ENCODE measurements at regions not wholly inside any gene's neighbourhood (a gene's known extent, or its start where the extent isn't known, plus 50 kb on each side); places are given as distances from the start of the nearest gene placed in this dataset.

DNA sequence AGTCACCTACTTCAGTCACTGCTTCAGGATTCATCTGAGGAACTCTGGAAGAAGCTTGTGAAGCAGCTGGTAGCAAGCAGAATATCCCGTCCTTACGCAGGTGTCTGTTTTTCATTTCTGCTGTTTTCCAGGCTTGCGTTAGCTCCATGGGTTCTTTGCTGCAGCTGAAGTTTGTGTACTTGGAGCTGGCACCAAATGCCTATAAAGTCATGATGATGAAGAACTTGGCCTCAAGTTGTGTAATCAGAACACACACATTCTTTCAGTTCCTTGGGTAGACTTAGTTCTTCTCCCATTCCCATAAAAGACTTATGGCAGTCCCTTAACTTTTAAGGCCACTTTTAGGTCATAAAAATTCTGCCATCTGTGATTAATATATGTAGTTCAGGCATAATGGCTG lies 116.7 kb downstream of the LRRC70 start:
- Histone ChIP-seq H3K9me3 (ENCODE audit: control insufficient read depth in 2 of 2, insufficient read depth in 1 of 2, low read depth in 1 of 2, low read length in 1 of 2) (no peaks in the 10 kb centered on the region), H3K36me3 (ENCODE audit: control insufficient read depth in 2 of 2, insufficient read depth in 2 of 2, low read length in 1 of 2) (no peaks in the 10 kb centered on the region), H3K27me3 (ENCODE audit: control insufficient read depth in 1 of 2, insufficient read depth in 2 of 2, low read length in 2 of 2) (no peaks in the 10 kb centered on the region), H3K4me1 (ENCODE audit: control insufficient read depth in 2 of 2, insufficient read depth in 2 of 2, low read length in 1 of 2) (no peaks in the 10 kb centered on the region), H3K4me3 (ENCODE audit: low read depth in 1 of 2, low read length in 2 of 2) (no peak overlapping the region), H3K27ac (ENCODE audit: low read depth in 2 of 2, low read length in 1 of 2) (no peak overlapping the region)
- 91 to 96% methylated on average over 3 of the region's 3 CpGs for WGBS, 2 donors

DNA sequence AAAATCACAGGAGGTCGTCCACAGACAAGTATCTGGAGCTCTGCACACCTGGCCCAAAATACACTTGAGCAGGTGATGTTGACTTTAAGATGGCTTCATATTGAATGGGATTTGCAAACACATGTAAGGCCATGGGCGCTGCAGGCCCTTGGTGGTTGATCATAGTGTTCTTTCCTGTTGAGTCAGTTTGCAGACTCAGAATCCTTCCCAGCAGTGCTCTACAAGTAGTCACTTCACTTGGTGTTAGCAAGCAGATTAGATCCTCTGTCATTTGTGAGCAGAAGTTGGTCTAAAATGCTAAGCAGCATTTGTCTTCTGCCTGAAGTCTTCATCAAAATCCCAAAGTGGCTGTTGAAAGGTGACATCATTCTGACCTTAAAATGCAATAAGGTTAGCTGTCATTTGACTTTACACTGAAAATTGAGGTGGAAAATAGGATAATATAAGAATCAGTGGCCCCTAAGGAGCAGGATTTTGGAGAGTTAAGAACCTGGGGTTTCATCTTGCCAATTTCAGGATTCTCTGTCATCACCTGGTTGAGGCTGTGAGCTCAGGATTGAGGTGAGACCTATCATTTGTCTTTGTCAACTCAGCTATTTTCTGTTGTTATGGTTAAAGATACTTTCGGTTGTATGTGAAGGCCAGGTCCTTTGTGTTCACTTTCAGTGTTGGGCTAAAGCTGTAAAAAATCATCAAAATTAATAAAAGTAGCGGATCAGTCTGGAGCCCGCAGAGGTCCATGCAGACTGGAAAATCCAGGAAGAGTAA lies 114.5 kb downstream of the LRRC70 start:
- Histone ChIP-seq H3K4me3 (ENCODE audit: low read depth in 1 of 2, low read length in 2 of 2) (no peak overlapping the region), H3K9me3 (ENCODE audit: control insufficient read depth in 2 of 2, insufficient read depth in 1 of 2, low read depth in 1 of 2, low read length in 1 of 2) (no peaks in the 10 kb centered on the region), H3K36me3 (ENCODE audit: control insufficient read depth in 2 of 2, insufficient read depth in 2 of 2, low read length in 1 of 2) (no peaks in the 10 kb centered on the region), H3K4me1 (ENCODE audit: control insufficient read depth in 2 of 2, insufficient read depth in 2 of 2, low read length in 1 of 2) (no peaks in the 10 kb centered on the region), H3K27ac (ENCODE audit: low read depth in 2 of 2, low read length in 1 of 2) (no peak overlapping the region), H3K27me3 (ENCODE audit: control insufficient read depth in 1 of 2, insufficient read depth in 2 of 2, low read length in 2 of 2) (no peaks in the 10 kb centered on the region)
- WGBS, 2 donors = 86 to 87% methylated on average over 5 of the region's 5 CpGs

DNA sequence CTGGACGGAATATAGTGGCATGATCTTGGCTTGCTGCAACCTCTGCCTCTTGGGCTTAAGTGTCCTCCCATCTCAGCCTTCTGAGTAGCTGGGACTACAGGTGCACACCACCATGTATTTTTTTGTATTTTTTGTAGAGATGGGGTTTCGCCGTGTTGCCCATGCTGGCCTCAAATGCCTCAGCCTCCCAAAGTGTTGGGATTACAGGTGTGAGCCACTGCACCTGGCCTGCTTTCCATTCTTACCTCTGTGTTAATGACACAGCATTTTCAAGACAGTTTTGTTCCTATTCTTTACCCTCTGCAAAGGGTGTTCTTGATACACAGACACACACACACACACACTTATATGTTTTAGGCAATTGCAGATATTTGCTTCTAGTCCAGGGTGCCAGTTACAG lies 113.3 kb downstream of the LRRC70 start:
- H3K27ac ChIP-seq (ENCODE audit: low read depth in 2 of 2, low read length in 1 of 2) = no peak overlapping the region
- no peak overlapping the region for H3K4me3 ChIP-seq (ENCODE audit: low read depth in 1 of 2, low read length in 2 of 2)

DNA sequence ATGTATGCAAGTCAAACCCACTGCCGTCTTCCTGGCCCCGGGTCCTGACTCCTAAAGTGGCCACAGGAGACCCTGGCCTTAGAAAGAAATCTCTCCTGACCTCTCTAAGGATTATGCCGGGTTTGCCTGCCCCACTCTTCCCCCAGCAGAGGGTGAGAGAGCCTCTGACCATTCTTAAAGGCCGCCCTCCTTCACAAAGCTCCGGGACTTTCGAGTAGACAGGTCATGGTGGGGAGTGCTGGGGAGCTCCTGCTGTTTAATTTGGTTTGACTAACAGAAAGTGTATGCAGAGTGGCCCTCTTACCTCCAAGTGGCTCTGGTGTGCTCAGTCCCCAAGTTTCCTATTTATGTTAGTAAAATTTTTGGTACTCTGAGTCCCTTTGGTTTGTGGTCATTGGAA lies 111.8 kb downstream of the LRRC70 start:
- WGBS, 2 donors = 83% methylated on average over 6 of the region's 6 CpGs
- H3K27ac ChIP-seq (ENCODE audit: low read depth in 2 of 2, low read length in 1 of 2) = no peak overlapping the region

More for the DNA sequence above, 113.3 kb downstream of the LRRC70 start:
- H3K9me3 ChIP-seq (ENCODE audit: control insufficient read depth in 2 of 2, insufficient read depth in 1 of 2, low read depth in 1 of 2, low read length in 1 of 2) = no peaks in the 10 kb centered on the region
- no peaks in the 10 kb centered on the region for H3K27me3 ChIP-seq (ENCODE audit: control insufficient read depth in 1 of 2, insufficient read depth in 2 of 2, low read length in 2 of 2)
- WGBS, 2 donors = 87 to 100% methylated on average over 3 of the region's 3 CpGs
- no peaks in the 10 kb centered on the region for H3K4me1 ChIP-seq (ENCODE audit: control insufficient read depth in 2 of 2, insufficient read depth in 2 of 2, low read length in 1 of 2)
- H3K36me3 ChIP-seq (ENCODE audit: control insufficient read depth in 2 of 2, insufficient read depth in 2 of 2, low read length in 1 of 2) = no peaks in the 10 kb centered on the region

DNA sequence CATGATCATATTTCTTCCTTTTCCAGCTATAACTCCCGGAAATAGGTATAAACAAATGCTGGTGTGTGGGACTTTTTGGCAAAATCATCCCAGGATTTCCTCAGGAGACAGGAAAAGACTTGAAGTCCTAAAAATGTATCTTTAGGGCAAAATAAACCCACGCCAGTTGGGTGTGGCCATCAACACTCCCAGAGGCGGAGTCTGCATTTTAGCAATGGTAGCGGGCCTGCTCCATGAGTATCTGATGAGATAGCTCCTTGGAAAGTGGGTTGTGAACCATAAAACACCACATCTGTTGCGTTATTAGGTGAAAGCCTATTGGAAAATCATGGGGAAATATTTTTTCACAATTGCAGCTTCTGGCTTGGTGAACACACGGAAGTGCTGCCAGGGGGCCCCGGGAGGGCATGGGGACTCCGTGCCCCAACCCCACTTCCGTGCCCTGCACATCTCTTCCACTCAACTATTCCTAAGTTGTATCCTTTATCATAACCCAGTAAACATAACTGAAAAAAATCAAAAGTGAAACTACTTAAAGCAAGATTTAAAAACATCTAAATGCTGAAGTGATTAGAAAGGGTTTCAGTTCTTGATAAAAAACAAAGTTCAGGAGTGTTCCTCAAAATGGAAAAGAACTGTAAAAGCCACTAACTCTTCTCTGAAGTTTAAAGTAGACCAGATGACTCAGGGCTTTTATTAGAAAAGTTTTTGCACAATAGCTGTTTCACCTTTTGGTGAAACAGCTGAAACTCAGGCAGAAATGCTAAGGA lies 111.2 kb downstream of the LRRC70 start:
- no peaks in the 10 kb centered on the region for H3K9me3 ChIP-seq (ENCODE audit: control insufficient read depth in 2 of 2, insufficient read depth in 1 of 2, low read depth in 1 of 2, low read length in 1 of 2)
- H3K4me1 ChIP-seq (ENCODE audit: control insufficient read depth in 2 of 2, insufficient read depth in 2 of 2, low read length in 1 of 2) = no peaks in the 10 kb centered on the region
- H3K36me3 ChIP-seq (ENCODE audit: control insufficient read depth in 2 of 2, insufficient read depth in 2 of 2, low read length in 1 of 2) = no peaks in the 10 kb centered on the region
- 64 to 66% methylated on average over 9 of the region's 9 CpGs for WGBS, 2 donors
- H3K27me3 ChIP-seq (ENCODE audit: control insufficient read depth in 1 of 2, insufficient read depth in 2 of 2, low read length in 2 of 2) = no peaks in the 10 kb centered on the region
- no peak overlapping the region for H3K4me3 ChIP-seq (ENCODE audit: low read depth in 1 of 2, low read length in 2 of 2)
- H3K27ac ChIP-seq (ENCODE audit: low read depth in 2 of 2, low read length in 1 of 2) = no peak overlapping the region

More for the DNA sequence above, 111.8 kb downstream of the LRRC70 start:
- Histone ChIP-seq H3K4me1 (ENCODE audit: control insufficient read depth in 2 of 2, insufficient read depth in 2 of 2, low read length in 1 of 2) (no peaks in the 10 kb centered on the region), H3K36me3 (ENCODE audit: control insufficient read depth in 2 of 2, insufficient read depth in 2 of 2, low read length in 1 of 2) (no peaks in the 10 kb centered on the region), H3K4me3 (ENCODE audit: low read depth in 1 of 2, low read length in 2 of 2) (no peak overlapping the region), H3K27me3 (ENCODE audit: control insufficient read depth in 1 of 2, insufficient read depth in 2 of 2, low read length in 2 of 2) (no peaks in the 10 kb centered on the region), H3K9me3 (ENCODE audit: control insufficient read depth in 2 of 2, insufficient read depth in 1 of 2, low read depth in 1 of 2, low read length in 1 of 2) (no peaks in the 10 kb centered on the region)

DNA sequence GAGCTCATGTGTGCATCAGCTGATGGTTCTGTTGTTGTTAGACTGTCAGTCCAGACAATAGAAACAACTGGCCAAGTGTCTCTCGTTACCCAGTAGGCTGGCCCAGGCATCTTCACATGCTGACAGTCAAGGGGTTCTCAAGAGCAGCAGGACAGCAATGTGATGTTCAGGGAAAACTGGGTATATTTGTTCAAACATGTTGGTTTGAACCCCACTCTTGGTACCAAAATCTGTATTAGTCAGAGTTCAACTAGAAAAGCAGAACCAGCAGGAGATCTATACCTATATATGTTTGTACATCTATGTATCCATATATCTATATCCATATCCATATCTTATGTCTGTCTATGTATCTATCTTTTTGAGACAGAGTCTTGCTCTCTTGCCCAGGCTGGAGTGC lies 108.1 kb downstream of the LRRC70 start:
- H3K36me3 ChIP-seq (ENCODE audit: control insufficient read depth in 2 of 2, insufficient read depth in 2 of 2, low read length in 1 of 2) = no peaks in the 10 kb centered on the region
- no peak overlapping the region for H3K27ac ChIP-seq (ENCODE audit: low read depth in 2 of 2, low read length in 1 of 2)
- H3K27me3 ChIP-seq (ENCODE audit: control insufficient read depth in 1 of 2, insufficient read depth in 2 of 2, low read length in 2 of 2) = no peaks in the 10 kb centered on the region
- H3K4me1 ChIP-seq (ENCODE audit: control insufficient read depth in 2 of 2, insufficient read depth in 2 of 2, low read length in 1 of 2) = no peaks in the 10 kb centered on the region
- no peak overlapping the region for H3K4me3 ChIP-seq (ENCODE audit: low read depth in 1 of 2, low read length in 2 of 2)
- H3K9me3 ChIP-seq (ENCODE audit: control insufficient read depth in 2 of 2, insufficient read depth in 1 of 2, low read depth in 1 of 2, low read length in 1 of 2) = no peaks in the 10 kb centered on the region
- WGBS, 2 donors = 79 to 87% methylated on average over 1 of the region's 1 CpG

DNA sequence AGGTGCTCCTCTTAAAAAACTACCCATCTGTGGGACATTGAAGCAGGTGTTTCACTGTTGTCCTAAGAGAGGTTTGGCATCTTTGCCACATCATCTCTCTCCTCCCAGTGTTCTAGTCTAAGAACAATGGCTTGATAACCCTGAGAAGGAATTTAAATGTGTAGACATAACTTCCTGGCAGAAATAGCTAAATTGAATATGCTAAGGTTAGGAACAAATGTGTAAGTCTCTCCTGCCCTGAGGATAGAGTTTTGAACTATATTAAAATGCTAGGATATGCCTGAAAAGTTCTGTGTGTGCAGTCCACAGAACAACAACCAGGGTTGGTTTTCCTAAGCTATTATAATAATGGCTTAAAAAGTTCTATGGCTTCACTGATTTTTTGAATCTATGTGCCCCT lies 106.6 kb downstream of the LRRC70 start:
- Histone ChIP-seq H3K9me3 (ENCODE audit: control insufficient read depth in 2 of 2, insufficient read depth in 1 of 2, low read depth in 1 of 2, low read length in 1 of 2) (peaks cover 0 to 2% of the 10 kb centered on the region in 2 donors), H3K27ac (ENCODE audit: low read depth in 2 of 2, low read length in 1 of 2) (no peak overlapping the region), H3K4me1 (ENCODE audit: control insufficient read depth in 2 of 2, insufficient read depth in 2 of 2, low read length in 1 of 2) (no peaks in the 10 kb centered on the region), H3K36me3 (ENCODE audit: control insufficient read depth in 2 of 2, insufficient read depth in 2 of 2, low read length in 1 of 2) (no peaks in the 10 kb centered on the region), H3K4me3 (ENCODE audit: low read depth in 1 of 2, low read length in 2 of 2) (no peak overlapping the region), H3K27me3 (ENCODE audit: control insufficient read depth in 1 of 2, insufficient read depth in 2 of 2, low read length in 2 of 2) (no peaks in the 10 kb centered on the region)

DNA sequence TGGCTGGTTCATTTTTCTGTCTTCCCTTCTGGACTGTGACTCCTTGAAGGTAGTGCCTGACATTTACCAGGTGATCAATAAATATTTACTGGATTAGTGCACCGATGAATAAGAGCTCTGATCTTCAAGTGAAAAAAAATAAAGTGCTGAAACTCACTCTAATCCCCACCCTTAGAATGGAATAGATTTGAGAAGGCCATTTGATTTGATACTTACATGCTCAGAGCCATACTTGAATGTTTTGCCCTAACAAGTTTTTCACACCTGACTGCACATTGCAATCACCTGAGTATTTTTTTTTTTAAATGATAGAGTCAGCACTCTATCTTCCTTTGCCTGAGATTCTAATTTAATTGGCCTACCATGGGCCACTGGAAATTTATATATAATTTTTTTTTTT lies 105.7 kb downstream of the LRRC70 start:
- 53 to 63% methylated on average over 1 of the region's 1 CpG for whole genome bisulfite sequencing, 2 donors
- peak overlapping the region in 1 of 2 donors; percentile 7 for H3K27ac ChIP-seq (ENCODE audit: low read depth in 2 of 2, low read length in 1 of 2)
- H3K4me3 ChIP-seq (ENCODE audit: low read depth in 1 of 2, low read length in 2 of 2) = no peak overlapping the region
- H3K36me3 ChIP-seq (ENCODE audit: control insufficient read depth in 2 of 2, insufficient read depth in 2 of 2, low read length in 1 of 2) = no peaks in the 10 kb centered on the region
- no peaks in the 10 kb centered on the region for H3K4me1 ChIP-seq (ENCODE audit: control insufficient read depth in 2 of 2, insufficient read depth in 2 of 2, low read length in 1 of 2)
- no peaks in the 10 kb centered on the region for H3K27me3 ChIP-seq (ENCODE audit: control insufficient read depth in 1 of 2, insufficient read depth in 2 of 2, low read length in 2 of 2)
- H3K9me3 ChIP-seq (ENCODE audit: control insufficient read depth in 2 of 2, insufficient read depth in 1 of 2, low read depth in 1 of 2, low read length in 1 of 2) = peaks cover 0 to 2% of the 10 kb centered on the region in 2 donors

DNA sequence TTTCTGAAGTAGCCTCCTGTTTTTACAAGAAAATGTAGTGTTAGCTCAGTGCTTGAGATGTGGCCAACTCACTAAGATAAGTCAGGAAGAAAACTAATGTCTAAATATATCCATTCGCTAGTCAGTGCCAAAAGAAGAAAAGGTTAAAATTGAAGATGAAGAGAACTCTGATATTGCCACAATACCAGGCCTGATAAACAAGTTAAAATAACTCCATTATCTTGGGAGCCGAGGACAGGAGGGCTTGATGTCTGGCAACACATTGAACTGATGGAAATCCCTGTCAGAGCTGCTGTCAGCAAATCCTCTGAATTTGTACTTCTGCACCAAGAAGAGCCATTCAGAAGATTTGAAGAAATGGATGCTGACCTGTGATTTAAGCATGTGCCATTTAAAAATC lies 103.4 kb downstream of the LRRC70 start:
- WGBS, 2 donors = 78 to 85% methylated on average over 2 of the region's 2 CpGs

More for the DNA sequence above, 103.4 kb downstream of the LRRC70 start:
- no peak overlapping the region for H3K27ac ChIP-seq (ENCODE audit: low read depth in 2 of 2, low read length in 1 of 2)
- peaks cover 2 to 3% of the 10 kb centered on the region in 2 donors for H3K9me3 ChIP-seq (ENCODE audit: control insufficient read depth in 2 of 2, insufficient read depth in 1 of 2, low read depth in 1 of 2, low read length in 1 of 2)
- H3K4me3 ChIP-seq (ENCODE audit: low read depth in 1 of 2, low read length in 2 of 2) = no peak overlapping the region
- H3K4me1 ChIP-seq (ENCODE audit: control insufficient read depth in 2 of 2, insufficient read depth in 2 of 2, low read length in 1 of 2) = no peaks in the 10 kb centered on the region
- H3K36me3 ChIP-seq (ENCODE audit: control insufficient read depth in 2 of 2, insufficient read depth in 2 of 2, low read length in 1 of 2) = no peaks in the 10 kb centered on the region
- H3K27me3 ChIP-seq (ENCODE audit: control insufficient read depth in 1 of 2, insufficient read depth in 2 of 2, low read length in 2 of 2) = no peaks in the 10 kb centered on the region

All from esophagus (tissue), 2 donors.